GM12892 (cell line): ENCODE measurements at regions not wholly inside any gene's neighbourhood (a gene's known extent, or its start where the extent isn't known, plus 50 kb on each side); places are given as distances from the start of the nearest gene placed in this dataset.

ENCODE experiments used
- POLR2A ChIP-seq: IDR thresholded peaks from 2 replicates; pipeline ENCODE4 v1.6.1; 2011; ENCODE audit warnings: low read depth, low read length, control low read depth
- POLR2AphosphoS5 ChIP-seq: IDR thresholded peaks from 2 replicates; pipeline ENCODE4 v1.6.1; 2011; ENCODE audit warnings: low read depth, low read length, control low read depth
- TAF1 ChIP-seq: IDR thresholded peaks from 2 replicates; pipeline ENCODE4 v1.6.1; 2011; ENCODE audit warnings: low read depth, mild to moderate bottlenecking, control low read depth, low read length, borderline replicate concordance

DNA sequence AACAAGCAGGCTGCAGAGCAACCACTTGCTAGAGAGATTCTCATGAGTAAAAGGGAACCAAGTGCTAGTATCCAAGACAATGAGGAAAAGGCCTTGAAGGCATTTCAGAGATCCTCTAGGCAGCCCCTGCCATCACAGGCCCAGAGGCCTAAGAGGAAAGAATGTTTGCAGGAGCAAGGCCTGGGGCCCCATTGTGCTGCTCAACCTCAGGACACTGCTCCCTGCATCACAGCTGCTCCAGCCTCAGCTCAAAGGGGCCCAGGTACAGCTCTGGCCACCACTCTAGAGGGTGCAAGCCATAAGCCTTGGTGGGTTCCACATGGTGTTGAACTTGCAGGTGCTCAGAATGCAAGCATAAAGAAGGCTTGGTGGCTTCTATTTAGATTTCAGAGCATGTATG lies 243.0 kb upstream of the RPL38 start:
- TF ChIP-seq POLR2A: no peak
- no peak for TF ChIP-seq POLR2AphosphoS5
- TF ChIP-seq TAF1: no peak
